H9 (cell line): ENCODE measurements at regions not wholly inside any gene's neighbourhood (a gene's known extent, or its start where the extent isn't known, plus 50 kb on each side); places are given as distances from the start of the nearest gene placed in this dataset.

Experiments
- DNase-seq: peaks from one replicate; pipeline ENCODE4 v3.0.0-alpha.2; 2017
- H2AFZ ChIP-seq: one replicate; pipeline ENCODE4 v1.6.1; 2013; ENCODE audit warnings: mild to moderate bottlenecking, low read length, control low read depth, moderate library complexity
- H2AK5ac ChIP-seq: 2 replicates; pipeline ENCODE4 v1.6.1; 2013; ENCODE audit warnings: low read length, control low read depth, mixed read lengths; ENCODE audit not compliant: insufficient read length
- H2BK120ac ChIP-seq: one replicate; pipeline ENCODE4 v1.6.1; 2013; ENCODE audit warnings: low read depth, mild to moderate bottlenecking, low read length, control low read depth, inconsistent platforms; ENCODE audit not compliant: poor library complexity, severe bottlenecking
- H2BK12ac ChIP-seq: 2 replicates; pipeline ENCODE4 v1.6.1; 2013; ENCODE audit warnings: low read length, control low read depth, mixed read lengths, low read depth; ENCODE audit not compliant: insufficient read length
- H2BK15ac ChIP-seq: 2 replicates; pipeline ENCODE4 v1.6.1; 2013; ENCODE audit warnings: low read depth, low read length, control low read depth
- H2BK20ac ChIP-seq: one replicate; pipeline ENCODE4 v1.6.1; 2013; ENCODE audit warnings: low read depth, mild to moderate bottlenecking, low read length, control low read depth, inconsistent platforms; ENCODE audit not compliant: poor library complexity, severe bottlenecking
- H2BK5ac ChIP-seq: 2 replicates; pipeline ENCODE4 v1.6.1; 2013; ENCODE audit warnings: low read length, control low read depth, mixed read lengths; ENCODE audit not compliant: insufficient read length
- H3K14ac ChIP-seq: 2 replicates; pipeline ENCODE4 v1.6.1; 2013; ENCODE audit warnings: low read length, control low read depth; ENCODE audit not compliant: insufficient read depth
- H3K18ac ChIP-seq: 2 replicates; pipeline ENCODE4 v1.6.1; 2013; ENCODE audit warnings: low read depth, mild to moderate bottlenecking, mixed read lengths, low read length, control low read depth; ENCODE audit not compliant: insufficient read length
- H3K23ac ChIP-seq: 2 replicates; pipeline ENCODE4 v1.6.1; 2013; ENCODE audit warnings: low read length, control low read depth, mixed read lengths, low read depth; ENCODE audit not compliant: insufficient read length
- H3K23me2 ChIP-seq: 2 replicates; pipeline ENCODE4 v1.6.1; 2013; ENCODE audit warnings: low read depth, mild to moderate bottlenecking, mixed read lengths, low read length, control low read depth; ENCODE audit not compliant: insufficient read length, poor library complexity, severe bottlenecking
- H3K27ac ChIP-seq: 2 replicates; pipeline ENCODE4 v1.5.1; 2013; ENCODE audit warnings: low read length, control low read depth, mixed read lengths, low read depth; ENCODE audit not compliant: insufficient read length
- H3K27me3 ChIP-seq: 2 replicates; pipeline ENCODE4 v1.6.1; 2013; ENCODE audit warnings: low read length, control low read depth, inconsistent platforms; ENCODE audit not compliant: insufficient read depth
- H3K4ac ChIP-seq: 2 replicates; pipeline ENCODE4 v1.6.1; 2013; ENCODE audit warnings: low read depth, mild to moderate bottlenecking, control low read depth, inconsistent platforms, low read length, moderate library complexity
- H3K4me1 ChIP-seq: 2 replicates; pipeline ENCODE4 v1.6.1; 2013; ENCODE audit warnings: low read length, control low read depth, inconsistent platforms; ENCODE audit not compliant: insufficient read depth
- H3K4me2 ChIP-seq: 2 replicates; pipeline ENCODE4 v1.6.1; 2013; ENCODE audit warnings: low read length, control low read depth, mixed read lengths; ENCODE audit not compliant: insufficient read length, insufficient read depth
- H3K56ac ChIP-seq: 2 replicates; pipeline ENCODE4 v1.6.1; 2013; ENCODE audit warnings: low read depth, mild to moderate bottlenecking, mixed read lengths, low read length, control low read depth; ENCODE audit not compliant: insufficient read length
- H3K79me1 ChIP-seq: 2 replicates; pipeline ENCODE4 v1.6.1; 2013; ENCODE audit warnings: low read depth, mild to moderate bottlenecking, moderate library complexity, low read length, control low read depth, inconsistent platforms; ENCODE audit not compliant: insufficient read depth, poor library complexity, severe bottlenecking
- H3K79me2 ChIP-seq: 2 replicates; pipeline ENCODE4 v1.6.1; 2013; ENCODE audit warnings: low read length, control low read depth, inconsistent platforms; ENCODE audit not compliant: insufficient read depth
- H3K9ac ChIP-seq: 2 replicates; pipeline ENCODE4 v1.6.1; 2013; ENCODE audit warnings: low read length, control low read depth, mixed read lengths; ENCODE audit not compliant: insufficient read length; ENCODE audit errors: extremely low read depth
- H3K9me3 ChIP-seq: one replicate; pipeline ENCODE4 v1.6.1; 2013; ENCODE audit warnings: low read depth, low read length, inconsistent platforms; ENCODE audit not compliant: control insufficient read depth
- H3T11ph ChIP-seq: one replicate; pipeline ENCODE4 v1.6.1; 2013; ENCODE audit warnings: mild to moderate bottlenecking, low read length, control low read depth, inconsistent platforms
- H4K20me1 ChIP-seq: one replicate; pipeline ENCODE4 v1.6.1; 2013; ENCODE audit not compliant: control insufficient read depth, insufficient read length, insufficient read depth
- H4K5ac ChIP-seq: 2 replicates; pipeline ENCODE4 v1.6.1; 2013; ENCODE audit warnings: low read depth, mild to moderate bottlenecking, mixed read lengths, low read length, control low read depth; ENCODE audit not compliant: insufficient read length
- H4K8ac ChIP-seq: replicated peaks from 2 replicates; pipeline ENCODE4 v1.6.1; 2013; ENCODE audit warnings: low read length, control low read depth, mixed read lengths, low read depth; ENCODE audit not compliant: insufficient read length
- H4K91ac ChIP-seq: 2 replicates; pipeline ENCODE4 v1.6.1; 2013; ENCODE audit warnings: low read depth, mild to moderate bottlenecking, moderate library complexity, mixed read lengths, low read length, control low read depth; ENCODE audit not compliant: insufficient read length
- H3K27ac Mint-ChIP-seq, 3 experiments: 2 replicates in 2 of 3; 3 replicates in 1 of 3; pipeline ENCODE4 v1.8.0; 2020 to 2021; ENCODE audit warnings: mixed read lengths in 3 of 3, mild to moderate bottlenecking in 1 of 3, moderate library complexity in 1 of 3
- H3K27me3 Mint-ChIP-seq: 2 replicates; pipeline ENCODE4 v1.8.0; 2021; ENCODE audit warnings: low read depth, mild to moderate bottlenecking, moderate library complexity, mixed read lengths
- H3K36me3 Mint-ChIP-seq, 3 experiments: 2 replicates in 2 of 3; 3 replicates in 1 of 3; pipeline ENCODE4 v1.8.0; 2020 to 2021; ENCODE audit warnings: low read depth in 3 of 3, mixed read lengths in 3 of 3; ENCODE audit not compliant: insufficient read depth in 1 of 3
- H3K4me1 Mint-ChIP-seq, 2 experiments: 2 replicates each; pipeline ENCODE4 v1.8.0; 2020; ENCODE audit warnings: mixed read lengths in 2 of 2
- H3K4me3 Mint-ChIP-seq, 2 experiments: 2 replicates in 1 of 2; 3 replicates in 1 of 2; pipeline ENCODE4 v1.8.0; 2020 to 2021; ENCODE audit warnings: mild to moderate bottlenecking in 2 of 2, mixed read lengths in 2 of 2, moderate library complexity in 1 of 2
- H3K9me3 Mint-ChIP-seq, 2 experiments: 2 replicates in 1 of 2; 3 replicates in 1 of 2; pipeline ENCODE4 v1.8.0; 2020; ENCODE audit warnings: mild to moderate bottlenecking in 2 of 2, mixed read lengths in 2 of 2, moderate library complexity in 1 of 2
- WGBS: extraction: QIAGEN DNeasy Blood & Tissue Kit; methylation state at CpG from one replicate; pipeline ENCODE4 v1.1.7; 2013; ENCODE audit warnings: missing lambda C conversion rate, low lambda C conversion rate, mixed read lengths; ENCODE audit not compliant: insufficient read length; ENCODE audit errors: extremely low coverage; 5-methylcytosine and 5-hydroxymethylcytosine counted together
- TF ChIP-seq, protein P1 (sequence below): fragments of 200-600 bp; sonication (generic); conservative IDR thresholded peaks from 3 replicates; pipeline ENCODE4 v1.8.0; 2021; ENCODE audit warnings: antibody characterized with exemption, mild to moderate bottlenecking

- H3K79me1 ChIP-seq = no peaks in the 10 kb centered on the region
- Mint-ChIP-seq H3K4me1 (no peaks in the 10 kb centered on the region; a peak in 1 of 4 replicates), H3K27ac (no peak overlapping the region), H3K27me3 (no peaks in the 10 kb centered on the region), H3K36me3 (no peaks in the 10 kb centered on the region), H3K4me3 (no peak overlapping the region), H3K9me3 (no peaks in the 10 kb centered on the region)
- no CpG with 5 or more reads among the region's 2 CpGs for WGBS
- H4K8ac ChIP-seq = no peak overlapping the region
- no peak overlapping the region for H4K5ac ChIP-seq
- no peak overlapping the region for H2BK12ac ChIP-seq
- H3K9me3 ChIP-seq = no peaks in the 10 kb centered on the region
- H3K4ac ChIP-seq = no peak overlapping the region
- H3K18ac ChIP-seq = no peak overlapping the region
- H2BK5ac ChIP-seq = no peak overlapping the region
- H3T11ph ChIP-seq = no peak overlapping the region
- H3K23ac ChIP-seq = no peak overlapping the region
- H4K91ac ChIP-seq = no peak overlapping the region
- H3K27ac ChIP-seq = no peak overlapping the region
- no peak overlapping the region for H3K56ac ChIP-seq
- no peak overlapping the region for H2BK20ac ChIP-seq
- no peak overlapping the region for H2AFZ ChIP-seq
- H2AK5ac ChIP-seq = no peak overlapping the region
- no peaks in the 10 kb centered on the region for H3K79me2 ChIP-seq
- H3K27me3 ChIP-seq = no peaks in the 10 kb centered on the region
- H4K20me1 ChIP-seq = no peaks in the 10 kb centered on the region
- no peak overlapping the region for H3K9ac ChIP-seq
- DNase-seq = no peak
- H3K23me2 ChIP-seq = no peaks in the 10 kb centered on the region
- H2BK15ac ChIP-seq = no peak overlapping the region
- H3K4me2 ChIP-seq = no peak overlapping the region
- no peak overlapping the region for H2BK120ac ChIP-seq
- TF ChIP-seq, protein P1, sequence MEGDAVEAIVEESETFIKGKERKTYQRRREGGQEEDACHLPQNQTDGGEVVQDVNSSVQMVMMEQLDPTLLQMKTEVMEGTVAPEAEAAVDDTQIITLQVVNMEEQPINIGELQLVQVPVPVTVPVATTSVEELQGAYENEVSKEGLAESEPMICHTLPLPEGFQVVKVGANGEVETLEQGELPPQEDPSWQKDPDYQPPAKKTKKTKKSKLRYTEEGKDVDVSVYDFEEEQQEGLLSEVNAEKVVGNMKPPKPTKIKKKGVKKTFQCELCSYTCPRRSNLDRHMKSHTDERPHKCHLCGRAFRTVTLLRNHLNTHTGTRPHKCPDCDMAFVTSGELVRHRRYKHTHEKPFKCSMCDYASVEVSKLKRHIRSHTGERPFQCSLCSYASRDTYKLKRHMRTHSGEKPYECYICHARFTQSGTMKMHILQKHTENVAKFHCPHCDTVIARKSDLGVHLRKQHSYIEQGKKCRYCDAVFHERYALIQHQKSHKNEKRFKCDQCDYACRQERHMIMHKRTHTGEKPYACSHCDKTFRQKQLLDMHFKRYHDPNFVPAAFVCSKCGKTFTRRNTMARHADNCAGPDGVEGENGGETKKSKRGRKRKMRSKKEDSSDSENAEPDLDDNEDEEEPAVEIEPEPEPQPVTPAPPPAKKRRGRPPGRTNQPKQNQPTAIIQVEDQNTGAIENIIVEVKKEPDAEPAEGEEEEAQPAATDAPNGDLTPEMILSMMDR = no peak
- no peak overlapping the region for H3K14ac ChIP-seq
- H3K4me1 ChIP-seq = no peaks in the 10 kb centered on the region; the same call in 1 of the 2 replicates
These were observed 202.4 kb upstream of the GNPDA2 start for GRCh38 chr4:44928785-44929184.
